GM19397 (cell line): ENCODE measurements at regions not wholly inside any gene's neighbourhood (a gene's known extent, or its start where the extent isn't known, plus 50 kb on each side); places are given as distances from the start of the nearest gene placed in this dataset.
"Not testable (repeated sequence)": the region's sequence is repeated elsewhere in the genome, so short reads cannot be mapped to it uniquely, and the experiment has no call there.

ENCODE experiments used
- ATAC-seq: cut with Tn5 transposase; IDR thresholded peaks from one replicate; pipeline ENCODE4 v1.9.1; 2021; ENCODE audit warnings: mild to moderate bottlenecking, moderate library complexity; ENCODE audit not compliant: unreplicated experiment

GRCh38 chr5:165004175-165004574 is 1498.8 kb downstream of the MAT2B start:
- no peak for ATAC-seq

GRCh38 chr5:165014439-165014838 is 1509.0 kb downstream of the MAT2B start:
- ATAC-seq, result no peak

- no peak for ATAC-seq
Observed at GRCh38 chr5:165015126-165015525, 1509.7 kb downstream of the MAT2B start.

GRCh38 chr5:165015547-165015946 is 1510.1 kb downstream of the MAT2B start:
- ATAC-seq, result no peak

GRCh38 chr5:165026971-165027370 is 1521.6 kb downstream of the MAT2B start:
- ATAC-seq, result no peak

GRCh38 chr5:165028356-165028755 is 1522.9 kb downstream of the MAT2B start:
- no peak for ATAC-seq

GRCh38 chr5:165029099-165029870 is 1523.9 kb downstream of the MAT2B start:
- no peak for ATAC-seq

- ATAC-seq, result no peak
Observed at GRCh38 chr5:165030971-165031370, 1525.6 kb downstream of the MAT2B start.

GRCh38 chr5:165031371-165031770 is 1526.0 kb downstream of the MAT2B start:
- ATAC-seq, result no peak

- no peak for ATAC-seq
Observed at GRCh38 chr5:165035520-165035919, 1530.1 kb downstream of the MAT2B start.

GRCh38 chr5:165039748-165040147 is 1534.3 kb downstream of the MAT2B start:
- no peak for ATAC-seq

- ATAC-seq, result not testable (repeated sequence)
Observed at GRCh38 chr5:165045941-165046340, 1540.5 kb downstream of the MAT2B start.

- ATAC-seq, result no peak
Observed at GRCh38 chr5:165055476-165055875, 1550.1 kb downstream of the MAT2B start.

GRCh38 chr5:165057145-165057544 is 1551.7 kb downstream of the MAT2B start:
- no peak for ATAC-seq

- ATAC-seq, result no peak
Observed at GRCh38 chr5:165066751-165067385, 1561.4 kb downstream of the MAT2B start.

GRCh38 chr5:165076686-165077085 is 1571.3 kb downstream of the MAT2B start:
- ATAC-seq, result no peak

GRCh38 chr5:165079389-165079788 is 1574.0 kb downstream of the MAT2B start:
- ATAC-seq, result no peak

GRCh38 chr5:165083394-165083793 is 1578.0 kb downstream of the MAT2B start:
- ATAC-seq, result no peak

GRCh38 chr5:165086465-165086864 is 1581.0 kb downstream of the MAT2B start:
- no peak for ATAC-seq

- ATAC-seq, result no peak
Observed at GRCh38 chr5:165094782-165095181, 1589.4 kb downstream of the MAT2B start.

- ATAC-seq, result no peak
Observed at GRCh38 chr5:165101709-165102108, 1596.3 kb downstream of the MAT2B start.

GRCh38 chr5:165104611-165105010 is 1599.2 kb downstream of the MAT2B start:
- no peak for ATAC-seq
